ENCODE measurements at regions not wholly inside any gene's neighbourhood (a gene's known extent, or its start where the extent isn't known, plus 50 kb on each side); places are given as distances from the start of the nearest gene placed in this dataset.

DNA sequence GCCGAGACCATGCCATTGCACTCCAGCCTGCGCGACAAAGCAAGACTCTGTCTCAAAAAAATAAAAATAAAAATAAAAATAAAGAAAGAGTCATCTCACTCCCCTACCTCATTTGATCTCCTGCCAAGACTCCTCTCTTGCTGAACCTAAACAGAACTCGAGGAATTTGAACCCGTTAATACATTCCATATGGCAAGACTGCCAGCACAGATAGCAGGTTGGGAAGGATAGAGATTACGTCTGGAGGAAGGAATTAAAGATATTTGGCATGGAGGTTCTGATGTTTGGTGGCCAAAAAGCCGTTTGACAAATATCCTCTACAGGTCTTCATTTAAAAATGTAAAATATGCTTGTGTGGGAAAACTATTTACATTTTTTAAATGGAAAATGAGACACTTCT is 549.6 kb downstream of the HTR7 start:
- Histone ChIP-seq H3K9ac (ENCODE audit: low read length) (no peak overlapping the region), H3F3A (ENCODE audit: low read length, unreplicated experiment) (no peaks in the 10 kb centered on the region), H3K9me3 (ENCODE audit: low read length) (no peaks in the 10 kb centered on the region), H3K9me2 (replicated peaks; ENCODE audit: low read length) (no peaks in the 10 kb centered on the region), H3K4me3 (ENCODE audit: low read length) (no peak overlapping the region), H3K36me3 (ENCODE audit: low read depth, low read length) (no peaks in the 10 kb centered on the region), H2AFZ (ENCODE audit: low read length) (no peak overlapping the region), H3K27ac (ENCODE audit: low read length) (no peak overlapping the region), H3K27me3 (ENCODE audit: low read length) (no peaks in the 10 kb centered on the region), H3K4me2 (ENCODE audit: low read length) (no peak overlapping the region), H3K4me1 (ENCODE audit: insufficient read depth, low read length) (peaks cover 17% of the 10 kb centered on the region), H3K79me2 (ENCODE audit: low read length) (no peaks in the 10 kb centered on the region), H4K20me1 (ENCODE audit: low read length) (no peaks in the 10 kb centered on the region)
- intact Hi-C loops (cut with micrococcal nuclease) = no loop called here
- BruUV-seq (replicated peaks) = no TSS peak
- no peak for ATAC-seq
- ChIA-PET CTCF (no interaction called here), POLR2A (ENCODE audit: unreplicated experiment) (no interaction called here)
- TF ChIP-seq EZH2phosphoT487 (IDR thresholded peaks at IDR 0.05; ENCODE audit: borderline replicate concordance, low read length) (no peak), EZH2 (IDR thresholded peaks at IDR 0.05; ENCODE audit: low read length, unreplicated experiment) (no peak)
- TF ChIP-seq, protein P1, sequence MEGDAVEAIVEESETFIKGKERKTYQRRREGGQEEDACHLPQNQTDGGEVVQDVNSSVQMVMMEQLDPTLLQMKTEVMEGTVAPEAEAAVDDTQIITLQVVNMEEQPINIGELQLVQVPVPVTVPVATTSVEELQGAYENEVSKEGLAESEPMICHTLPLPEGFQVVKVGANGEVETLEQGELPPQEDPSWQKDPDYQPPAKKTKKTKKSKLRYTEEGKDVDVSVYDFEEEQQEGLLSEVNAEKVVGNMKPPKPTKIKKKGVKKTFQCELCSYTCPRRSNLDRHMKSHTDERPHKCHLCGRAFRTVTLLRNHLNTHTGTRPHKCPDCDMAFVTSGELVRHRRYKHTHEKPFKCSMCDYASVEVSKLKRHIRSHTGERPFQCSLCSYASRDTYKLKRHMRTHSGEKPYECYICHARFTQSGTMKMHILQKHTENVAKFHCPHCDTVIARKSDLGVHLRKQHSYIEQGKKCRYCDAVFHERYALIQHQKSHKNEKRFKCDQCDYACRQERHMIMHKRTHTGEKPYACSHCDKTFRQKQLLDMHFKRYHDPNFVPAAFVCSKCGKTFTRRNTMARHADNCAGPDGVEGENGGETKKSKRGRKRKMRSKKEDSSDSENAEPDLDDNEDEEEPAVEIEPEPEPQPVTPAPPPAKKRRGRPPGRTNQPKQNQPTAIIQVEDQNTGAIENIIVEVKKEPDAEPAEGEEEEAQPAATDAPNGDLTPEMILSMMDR (conservative IDR thresholded peaks at IDR 0.05; ENCODE audit: low read depth, low read length) = no peak
- DNase-seq = no peak

DNA sequence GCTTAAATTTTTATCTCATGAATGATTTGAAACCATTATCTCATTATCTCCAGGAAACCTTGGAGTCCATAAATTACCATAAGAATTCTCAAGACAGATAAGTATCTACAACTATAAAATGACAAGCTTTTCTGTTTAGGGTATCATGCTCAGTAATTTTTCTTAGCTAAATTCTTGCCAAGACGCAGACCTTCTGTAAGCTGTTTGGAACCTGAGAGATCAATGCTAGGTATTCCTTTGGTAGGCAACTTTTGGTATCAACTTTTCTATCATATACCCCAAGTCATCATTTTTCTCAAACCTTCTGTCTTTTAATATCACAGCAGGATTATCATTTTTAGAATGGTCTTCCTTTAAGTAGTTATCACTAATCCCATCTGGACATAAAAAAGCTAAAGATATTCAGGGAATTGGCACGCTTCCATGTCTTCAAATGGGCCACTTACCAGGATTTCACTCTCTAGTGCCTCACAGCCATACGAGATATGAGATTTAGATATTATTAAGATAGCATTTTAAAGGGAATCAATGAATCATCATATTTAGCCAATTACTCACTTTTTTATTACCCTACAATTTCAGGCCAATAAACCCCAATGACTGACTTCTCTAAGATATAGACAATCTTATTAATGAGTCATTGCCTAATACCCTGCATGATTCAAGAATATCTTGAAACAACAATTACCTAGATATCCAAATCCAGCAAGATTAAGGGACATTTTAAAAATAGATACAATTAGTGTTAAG is 544.1 kb downstream of the HTR7 start:
- Histone ChIP-seq H3K27ac (ENCODE audit: low read length) (peak overlapping the region; percentile 79), H3K4me1 (ENCODE audit: insufficient read depth, low read length) (peaks cover 34% of the 10 kb centered on the region), H3K36me3 (ENCODE audit: low read depth, low read length) (no peaks in the 10 kb centered on the region), H3K79me2 (ENCODE audit: low read length) (no peaks in the 10 kb centered on the region), H2AFZ (ENCODE audit: low read length) (no peak overlapping the region), H3K9me3 (ENCODE audit: low read length) (no peaks in the 10 kb centered on the region), H3K27me3 (ENCODE audit: low read length) (no peaks in the 10 kb centered on the region), H3K4me3 (ENCODE audit: low read length) (peak overlapping the region; percentile 24; the same call in 1 of the 2 replicates), H3K9me2 (replicated peaks; ENCODE audit: low read length) (no peaks in the 10 kb centered on the region), H3F3A (ENCODE audit: low read length, unreplicated experiment) (no peaks in the 10 kb centered on the region), H3K4me2 (ENCODE audit: low read length) (peak overlapping the region; percentile 65), H4K20me1 (ENCODE audit: low read length) (no peaks in the 10 kb centered on the region), H3K9ac (ENCODE audit: low read length) (peak overlapping the region; percentile 37)
- DNase-seq (peak; percentile 90), ATAC-seq (peak; percentile 80)
- BruUV-seq (replicated peaks) = no TSS peak
- TF ChIP-seq EZH2phosphoT487 (IDR thresholded peaks at IDR 0.05; ENCODE audit: borderline replicate concordance, low read length) = no peak
- TF ChIP-seq EZH2 (IDR thresholded peaks at IDR 0.05; ENCODE audit: low read length, unreplicated experiment) = no peak
- TF ChIP-seq, protein P1 (conservative IDR thresholded peaks at IDR 0.05; ENCODE audit: low read depth, low read length) = no peak
- intact Hi-C loops (cut with micrococcal nuclease) = loop anchor here (1.0 to 10.0 kb wide), 4 partner anchors 34 to 271 kb away; no protein-coding TSS in a partner anchor
- CTCF ChIA-PET = no interaction called here
- POLR2A ChIA-PET (ENCODE audit: unreplicated experiment) = no interaction called here

DNA sequence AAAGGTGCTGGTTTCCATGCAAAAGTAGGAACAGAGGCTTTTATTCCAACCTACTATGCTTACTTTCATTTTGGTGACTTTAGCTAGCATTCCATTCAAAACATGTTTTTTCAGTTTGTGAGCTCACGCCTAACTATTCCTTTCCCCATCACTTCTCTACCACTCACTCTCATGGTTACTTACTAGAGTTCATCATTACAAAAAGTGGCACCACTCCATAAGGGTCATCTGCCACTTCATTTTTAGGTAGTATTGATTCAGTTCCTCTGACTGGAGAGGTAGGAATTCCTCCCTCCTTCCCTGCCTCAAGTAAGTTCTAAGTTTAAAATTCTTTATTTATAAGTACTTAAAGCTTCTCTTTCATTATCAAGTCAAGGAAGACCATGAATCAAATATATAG is 543.1 kb downstream of the HTR7 start:
- POLR2A ChIA-PET (ENCODE audit: unreplicated experiment) = interaction anchor here (0.6 kb wide), 1 partner anchor 138 kb away, joined by 4 read pairs; no protein-coding TSS in a partner anchor

More for the DNA sequence above, 543.1 kb downstream of the HTR7 start:
- CTCF ChIA-PET = no interaction called here
- no peaks in the 10 kb centered on the region for H3K9me3 ChIP-seq (ENCODE audit: low read length)
- ATAC-seq = no peak
- no peaks in the 10 kb centered on the region for H3K79me2 ChIP-seq (ENCODE audit: low read length)
- peak overlapping the region; percentile 35 for H3K9ac ChIP-seq (ENCODE audit: low read length)
- no peaks in the 10 kb centered on the region for H3K27me3 ChIP-seq (ENCODE audit: low read length)
- H3K4me2 ChIP-seq (ENCODE audit: low read length) = peak overlapping the region; percentile 65
- no peaks in the 10 kb centered on the region for H3F3A ChIP-seq (ENCODE audit: low read length, unreplicated experiment)
- H3K4me1 ChIP-seq (ENCODE audit: insufficient read depth, low read length) = peaks cover 41% of the 10 kb centered on the region
- H3K9me2 ChIP-seq (replicated peaks; ENCODE audit: low read length) = no peaks in the 10 kb centered on the region
- no peaks in the 10 kb centered on the region for H3K36me3 ChIP-seq (ENCODE audit: low read depth, low read length)
- intact Hi-C loops (cut with micrococcal nuclease) = loop anchor here (1.0 to 10.0 kb wide), 4 partner anchors 33 to 270 kb away; no protein-coding TSS in a partner anchor
- peak overlapping the region; percentile 24; the same call in 1 of the 2 replicates for H3K4me3 ChIP-seq (ENCODE audit: low read length)
- no TSS peak for BruUV-seq (replicated peaks)
- H3K27ac ChIP-seq (ENCODE audit: low read length) = peak overlapping the region; percentile 79
- TF ChIP-seq EZH2 (IDR thresholded peaks at IDR 0.05; ENCODE audit: low read length, unreplicated experiment) = no peak
- TF ChIP-seq, protein P1 (conservative IDR thresholded peaks at IDR 0.05; ENCODE audit: low read depth, low read length) = no peak
- TF ChIP-seq EZH2phosphoT487 (IDR thresholded peaks at IDR 0.05; ENCODE audit: borderline replicate concordance, low read length) = no peak
- H2AFZ ChIP-seq (ENCODE audit: low read length) = no peak overlapping the region
- H4K20me1 ChIP-seq (ENCODE audit: low read length) = no peaks in the 10 kb centered on the region
- peak; percentile 59 for DNase-seq
